GM23338 (cell line): ENCODE measurements at regions not wholly inside any gene's neighbourhood (a gene's known extent, or its start where the extent isn't known, plus 50 kb on each side); places are given as distances from the start of the nearest gene placed in this dataset.

Experiments
- ATAC-seq: fragments of 200-7000 bp; cut with Tn5 transposase; 3 replicates; pipeline ENCODE4 v1.9.1; 2020
- DNase-seq: peaks from one replicate; pipeline ENCODE4 v3.0.0-alpha.2; 2015; ENCODE audit warnings: low spot score
- H2AFZ ChIP-seq: fragments of 200-600 bp; sonication (generic); 2 replicates; pipeline ENCODE4 v1.8.0; 2016; ENCODE audit warnings: antibody characterized with exemption, mild to moderate bottlenecking, moderate library complexity
- H3F3A ChIP-seq: fragments of 200-600 bp; sonication (generic); replicated peaks from 2 replicates; pipeline ENCODE4 v1.8.0; 2017; ENCODE audit warnings: antibody characterized with exemption, mixed run types, low read depth
- H3K27ac ChIP-seq: fragments of 200-600 bp; sonication (generic); 2 replicates; pipeline ENCODE4 v1.6.1; 2016; ENCODE audit warnings: low read depth
- H3K27me3 ChIP-seq: fragments of 200-600 bp; sonication (generic); 2 replicates; pipeline ENCODE4 v1.8.0; 2016; ENCODE audit warnings: mild to moderate bottlenecking, mixed run types, moderate library complexity; ENCODE audit not compliant: insufficient read depth
- H3K36me3 ChIP-seq: fragments of 200-600 bp; sonication (generic); 2 replicates; pipeline ENCODE4 v1.8.0; 2016; ENCODE audit warnings: mild to moderate bottlenecking; ENCODE audit not compliant: insufficient read depth
- H3K4me1 ChIP-seq: fragments of 200-600 bp; sonication (generic); 2 replicates; pipeline ENCODE4 v1.8.0; 2016; ENCODE audit warnings: mild to moderate bottlenecking, moderate library complexity; ENCODE audit not compliant: insufficient read depth
- H3K4me2 ChIP-seq: fragments of 200-600 bp; sonication (generic); 2 replicates; pipeline ENCODE4 v1.7.1; 2017; ENCODE audit warnings: mixed run types
- H3K4me3 ChIP-seq: fragments of 200-600 bp; sonication (generic); 2 replicates; pipeline ENCODE4 v1.6.1; 2016; ENCODE audit warnings: mixed run types
- H3K79me2 ChIP-seq: fragments of 200-600 bp; sonication (generic); replicated peaks from 2 replicates; pipeline ENCODE4 v1.8.0; 2017; ENCODE audit warnings: mild to moderate bottlenecking; ENCODE audit not compliant: insufficient read depth
- H3K9me2 ChIP-seq: fragments of 200-600 bp; sonication (generic); 2 replicates; pipeline ENCODE4 v1.8.0; 2017; ENCODE audit not compliant: insufficient read depth
- H4K20me1 ChIP-seq: fragments of 200-600 bp; sonication (generic); replicated peaks from 2 replicates; pipeline ENCODE4 v1.8.0; 2017; ENCODE audit warnings: mild to moderate bottlenecking; ENCODE audit not compliant: insufficient read depth
- H3K27ac Mint-ChIP-seq: 2 replicates; pipeline ENCODE4 v1.8.0; 2020; ENCODE audit warnings: inconsistent platforms, mild to moderate bottlenecking, moderate library complexity, mixed read lengths
- H3K27me3 Mint-ChIP-seq: 3 replicates; pipeline ENCODE4 v1.8.0; 2022; ENCODE audit warnings: low read depth, mild to moderate bottlenecking, moderate library complexity, mixed read lengths, inconsistent platforms; ENCODE audit not compliant: insufficient read depth, poor library complexity
- H3K36me3 Mint-ChIP-seq: 3 replicates; pipeline ENCODE4 v1.8.0; 2021; ENCODE audit warnings: low read depth, mild to moderate bottlenecking, inconsistent platforms, moderate library complexity, mixed read lengths
- H3K4me1 Mint-ChIP-seq: 3 replicates; pipeline ENCODE4 v1.8.0; 2020; ENCODE audit warnings: mild to moderate bottlenecking, inconsistent platforms, mixed read lengths
- H3K4me3 Mint-ChIP-seq: 3 replicates; pipeline ENCODE4 v1.8.0; 2021; ENCODE audit warnings: moderate library complexity, mild to moderate bottlenecking, inconsistent platforms, mixed read lengths
- H3K9me3 Mint-ChIP-seq: 3 replicates; pipeline ENCODE4 v1.8.0; 2020; ENCODE audit warnings: moderate library complexity, mild to moderate bottlenecking, inconsistent platforms, mixed read lengths
- CREB1 ChIP-seq: fragments of 250-450 bp; sonication (Bioruptor Pico); IDR thresholded peaks from 2 replicates; pipeline ENCODE4 v1.5.0; 2020; ENCODE audit warnings: low read depth, mild to moderate bottlenecking, moderate library complexity
- EZH2 ChIP-seq: fragments of 200-600 bp; sonication (generic); IDR thresholded peaks from one replicate; pipeline ENCODE4 v1.8.0; 2017; ENCODE audit warnings: antibody characterized with exemption, mild to moderate bottlenecking, low read depth; ENCODE audit not compliant: unreplicated experiment
- EZH2phosphoT487 ChIP-seq: fragments of 200-600 bp; sonication (generic); IDR thresholded peaks from one replicate; pipeline ENCODE4 v1.8.1; 2018; ENCODE audit warnings: antibody characterized with exemption; ENCODE audit not compliant: unreplicated experiment
- JUNB ChIP-seq: IDR thresholded peaks from one replicate; pipeline ENCODE4 v1.6.1; 2016; ENCODE audit warnings: antibody characterized with exemption; ENCODE audit not compliant: unreplicated experiment
- POLR2AphosphoS5 ChIP-seq: IDR thresholded peaks from 2 replicates; pipeline ENCODE4 v1.6.1; 2016; ENCODE audit warnings: antibody characterized with exemption, low read depth
- STAT1 ChIP-seq: IDR thresholded peaks from one replicate; pipeline ENCODE4 v1.6.1; 2016; ENCODE audit warnings: antibody characterized with exemption; ENCODE audit not compliant: unreplicated experiment
- ZNF331 ChIP-seq: fragments of 250-450 bp; sonication (Bioruptor Pico); IDR thresholded peaks from 2 replicates; pipeline ENCODE4 v1.5.0; 2020; ENCODE audit warnings: low read depth, mild to moderate bottlenecking, moderate library complexity
- TF ChIP-seq, protein P1 (sequence below), 2 experiments: fragments of 200-600 bp in 1 of 2; sonication (generic) in 1 of 2; conservative IDR thresholded peaks; 2 replicates each; pipeline versions ENCODE4 v1.5.1 to v1.6.1; 2016 to 2017; ENCODE audit warnings: antibody characterized with exemption in 2 of 2, low read depth in 2 of 2, mild to moderate bottlenecking in 2 of 2, moderate library complexity in 1 of 2
- TF ChIP-seq, protein P2 (sequence below): IDR thresholded peaks from 2 replicates; pipeline ENCODE4 v1.6.1; 2016; ENCODE audit warnings: antibody characterized with exemption
- TF ChIP-seq, protein P3 (sequence below): IDR thresholded peaks from one replicate; pipeline ENCODE4 v1.6.1; 2018; ENCODE audit warnings: antibody characterized with exemption; ENCODE audit not compliant: unreplicated experiment

DNA sequence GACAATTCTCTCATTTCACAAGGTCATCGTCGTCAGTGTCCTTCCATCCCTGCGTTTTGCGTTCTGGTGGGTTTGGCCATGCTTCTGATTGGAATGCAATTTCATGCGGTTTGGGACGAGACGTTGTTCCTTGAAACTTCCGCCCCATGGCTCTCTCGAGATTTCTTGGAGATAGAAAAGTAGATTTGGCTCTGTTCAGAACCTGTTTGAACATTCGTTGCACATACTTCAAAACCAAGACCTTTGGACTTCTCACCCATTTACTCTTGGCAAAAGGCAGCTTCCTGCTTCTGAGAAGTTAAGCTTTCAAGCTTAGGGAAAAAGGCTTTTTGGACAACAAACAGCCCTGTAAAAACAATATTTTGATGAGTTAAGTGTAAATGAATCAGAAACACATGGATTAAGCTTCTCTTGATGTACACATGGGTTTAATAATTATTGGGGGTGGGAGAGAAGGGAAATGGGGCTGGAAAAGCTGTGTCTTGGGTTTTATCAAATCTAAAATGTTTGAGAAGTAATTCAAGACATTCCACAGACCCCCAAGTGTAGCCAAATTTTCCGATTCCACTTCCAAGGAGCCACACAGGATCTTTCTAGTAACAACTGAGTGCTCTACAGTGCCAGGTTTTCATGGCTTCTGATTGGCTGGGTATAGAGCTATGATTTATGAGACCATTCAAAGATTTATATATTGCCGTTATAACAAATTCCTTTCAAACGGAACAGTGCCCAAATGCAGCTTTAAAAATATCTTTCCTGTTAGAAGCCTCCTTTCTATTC lies 467.2 kb downstream of the MED13L start (continued):
- TF ChIP-seq, protein P1, sequence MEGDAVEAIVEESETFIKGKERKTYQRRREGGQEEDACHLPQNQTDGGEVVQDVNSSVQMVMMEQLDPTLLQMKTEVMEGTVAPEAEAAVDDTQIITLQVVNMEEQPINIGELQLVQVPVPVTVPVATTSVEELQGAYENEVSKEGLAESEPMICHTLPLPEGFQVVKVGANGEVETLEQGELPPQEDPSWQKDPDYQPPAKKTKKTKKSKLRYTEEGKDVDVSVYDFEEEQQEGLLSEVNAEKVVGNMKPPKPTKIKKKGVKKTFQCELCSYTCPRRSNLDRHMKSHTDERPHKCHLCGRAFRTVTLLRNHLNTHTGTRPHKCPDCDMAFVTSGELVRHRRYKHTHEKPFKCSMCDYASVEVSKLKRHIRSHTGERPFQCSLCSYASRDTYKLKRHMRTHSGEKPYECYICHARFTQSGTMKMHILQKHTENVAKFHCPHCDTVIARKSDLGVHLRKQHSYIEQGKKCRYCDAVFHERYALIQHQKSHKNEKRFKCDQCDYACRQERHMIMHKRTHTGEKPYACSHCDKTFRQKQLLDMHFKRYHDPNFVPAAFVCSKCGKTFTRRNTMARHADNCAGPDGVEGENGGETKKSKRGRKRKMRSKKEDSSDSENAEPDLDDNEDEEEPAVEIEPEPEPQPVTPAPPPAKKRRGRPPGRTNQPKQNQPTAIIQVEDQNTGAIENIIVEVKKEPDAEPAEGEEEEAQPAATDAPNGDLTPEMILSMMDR (conservative IDR thresholded peaks at IDR 0.05; ENCODE audit: low read depth in 2 of 2): no peak

DNA sequence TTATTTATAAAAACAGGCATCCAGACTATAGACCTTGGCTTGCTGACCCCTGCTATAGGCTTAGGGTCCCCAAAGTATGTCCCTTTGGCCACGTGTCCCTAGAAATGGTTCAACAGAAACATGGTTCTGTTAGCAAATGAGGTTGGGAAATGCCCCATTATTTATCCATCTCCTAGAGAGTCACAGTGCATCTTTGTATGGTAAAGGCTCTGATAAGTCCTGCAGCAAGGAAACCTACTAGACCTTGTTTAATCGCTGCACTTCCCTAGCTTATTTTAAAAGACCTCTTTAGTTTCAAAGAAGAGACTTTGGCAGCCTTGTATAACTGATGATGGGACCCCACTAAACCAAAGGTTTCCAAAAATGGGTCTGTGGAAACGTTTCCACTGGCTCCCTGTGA lies 471.5 kb downstream of the MED13L start:
- Histone ChIP-seq H3K27me3 (no peaks in the 10 kb centered on the region), H2AFZ (no peak overlapping the region), H4K20me1 (no peaks in the 10 kb centered on the region), H3K36me3 (no peaks in the 10 kb centered on the region), H3K79me2 (no peaks in the 10 kb centered on the region), H3K4me3 (no peak overlapping the region), H3K4me2 (no peak overlapping the region), H3K27ac (no peak overlapping the region), H3K4me1 (no peaks in the 10 kb centered on the region), H3K9me2 (0 out of 2 replicates have a peak, but pooled peaks cover 3% of the 10 kb centered on the region), H3F3A (no peaks in the 10 kb centered on the region)
- Mint-ChIP-seq H3K4me1 (no peaks in the 10 kb centered on the region), H3K9me3 (no peaks in the 10 kb centered on the region), H3K27ac (no peak overlapping the region), H3K36me3 (no peaks in the 10 kb centered on the region), H3K4me3 (no peak overlapping the region), H3K27me3 (peaks cover 3% of the 10 kb centered on the region)
- ATAC-seq: no peak
- DNase-seq: no peak
- TF ChIP-seq JUNB: no peak
- TF ChIP-seq STAT1: no peak
- TF ChIP-seq CREB1 (CRISPR knock-in tag): no peak
- no peak for TF ChIP-seq EZH2
- TF ChIP-seq, protein P2, sequence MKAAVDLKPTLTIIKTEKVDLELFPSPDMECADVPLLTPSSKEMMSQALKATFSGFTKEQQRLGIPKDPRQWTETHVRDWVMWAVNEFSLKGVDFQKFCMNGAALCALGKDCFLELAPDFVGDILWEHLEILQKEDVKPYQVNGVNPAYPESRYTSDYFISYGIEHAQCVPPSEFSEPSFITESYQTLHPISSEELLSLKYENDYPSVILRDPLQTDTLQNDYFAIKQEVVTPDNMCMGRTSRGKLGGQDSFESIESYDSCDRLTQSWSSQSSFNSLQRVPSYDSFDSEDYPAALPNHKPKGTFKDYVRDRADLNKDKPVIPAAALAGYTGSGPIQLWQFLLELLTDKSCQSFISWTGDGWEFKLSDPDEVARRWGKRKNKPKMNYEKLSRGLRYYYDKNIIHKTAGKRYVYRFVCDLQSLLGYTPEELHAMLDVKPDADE: no peak
- no peak for TF ChIP-seq ZNF331 (CRISPR knock-in tag)
- TF ChIP-seq EZH2phosphoT487: no peak
- no peak for TF ChIP-seq POLR2AphosphoS5
- TF ChIP-seq, protein P3, sequence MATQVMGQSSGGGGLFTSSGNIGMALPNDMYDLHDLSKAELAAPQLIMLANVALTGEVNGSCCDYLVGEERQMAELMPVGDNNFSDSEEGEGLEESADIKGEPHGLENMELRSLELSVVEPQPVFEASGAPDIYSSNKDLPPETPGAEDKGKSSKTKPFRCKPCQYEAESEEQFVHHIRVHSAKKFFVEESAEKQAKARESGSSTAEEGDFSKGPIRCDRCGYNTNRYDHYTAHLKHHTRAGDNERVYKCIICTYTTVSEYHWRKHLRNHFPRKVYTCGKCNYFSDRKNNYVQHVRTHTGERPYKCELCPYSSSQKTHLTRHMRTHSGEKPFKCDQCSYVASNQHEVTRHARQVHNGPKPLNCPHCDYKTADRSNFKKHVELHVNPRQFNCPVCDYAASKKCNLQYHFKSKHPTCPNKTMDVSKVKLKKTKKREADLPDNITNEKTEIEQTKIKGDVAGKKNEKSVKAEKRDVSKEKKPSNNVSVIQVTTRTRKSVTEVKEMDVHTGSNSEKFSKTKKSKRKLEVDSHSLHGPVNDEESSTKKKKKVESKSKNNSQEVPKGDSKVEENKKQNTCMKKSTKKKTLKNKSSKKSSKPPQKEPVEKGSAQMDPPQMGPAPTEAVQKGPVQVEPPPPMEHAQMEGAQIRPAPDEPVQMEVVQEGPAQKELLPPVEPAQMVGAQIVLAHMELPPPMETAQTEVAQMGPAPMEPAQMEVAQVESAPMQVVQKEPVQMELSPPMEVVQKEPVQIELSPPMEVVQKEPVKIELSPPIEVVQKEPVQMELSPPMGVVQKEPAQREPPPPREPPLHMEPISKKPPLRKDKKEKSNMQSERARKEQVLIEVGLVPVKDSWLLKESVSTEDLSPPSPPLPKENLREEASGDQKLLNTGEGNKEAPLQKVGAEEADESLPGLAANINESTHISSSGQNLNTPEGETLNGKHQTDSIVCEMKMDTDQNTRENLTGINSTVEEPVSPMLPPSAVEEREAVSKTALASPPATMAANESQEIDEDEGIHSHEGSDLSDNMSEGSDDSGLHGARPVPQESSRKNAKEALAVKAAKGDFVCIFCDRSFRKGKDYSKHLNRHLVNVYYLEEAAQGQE: no peak
